ENCODE measurements at regions not wholly inside any gene's neighbourhood (a gene's known extent, or its start where the extent isn't known, plus 50 kb on each side); places are given as distances from the start of the nearest gene placed in this dataset.

- TF ChIP-seq MTF1 (CRISPR knock-in tag; IDR thresholded peaks at IDR 0.05): no peak
- no peak for TF ChIP-seq MED1 (CRISPR knock-in tag; IDR thresholded peaks at IDR 0.05)
Observed at GRCh38 chr10:64762861-64763260, 1241.7 kb downstream of the REEP3 start.

Measured in HepG2 (cell line).